IgD-negative memory B cell (primary cell): ENCODE measurements at regions not wholly inside any gene's neighbourhood (a gene's known extent, or its start where the extent isn't known, plus 50 kb on each side); places are given as distances from the start of the nearest gene placed in this dataset.

Experiments used
- H3K27ac Mint-ChIP-seq, 3 donors: one replicate each; pipeline ENCODE4 v1.8.0; 2020 to 2022; ENCODE audit warnings: mild to moderate bottlenecking in 3 of 3, mixed read lengths in 3 of 3, moderate library complexity in 1 of 3
- H3K27me3 Mint-ChIP-seq: one replicate; pipeline ENCODE4 v1.8.0; 2021; ENCODE audit warnings: mixed read lengths
- H3K36me3 Mint-ChIP-seq: one replicate; pipeline ENCODE4 v1.8.0; 2020; ENCODE audit warnings: mild to moderate bottlenecking, mixed read lengths
- H3K4me1 Mint-ChIP-seq, 3 donors: one replicate each; pipeline ENCODE4 v1.8.0; 2020 to 2022; ENCODE audit warnings: mixed read lengths in 3 of 3, mild to moderate bottlenecking in 1 of 3
- H3K4me3 Mint-ChIP-seq, 4 donors: one replicate each; pipeline ENCODE4 v1.8.0; 2020 to 2022; ENCODE audit warnings: mild to moderate bottlenecking in 4 of 4, mixed read lengths in 4 of 4, moderate library complexity in 3 of 4
- H3K9me3 Mint-ChIP-seq, 3 donors: one replicate each; pipeline ENCODE4 v1.8.0; 2020 to 2021; ENCODE audit warnings: mixed read lengths in 3 of 3, mild to moderate bottlenecking in 1 of 3

GRCh38 chr4:84100071-84100470 lies 399.0 kb downstream of the NKX6-1 start:
- no peaks in the 10 kb centered on the region for H3K9me3 Mint-ChIP-seq
- H3K27me3 Mint-ChIP-seq: no peaks in the 10 kb centered on the region
- H3K4me1 Mint-ChIP-seq: no peaks in the 10 kb centered on the region
- H3K4me3 Mint-ChIP-seq: no peak overlapping the region
- no peaks in the 10 kb centered on the region for H3K36me3 Mint-ChIP-seq
- H3K27ac Mint-ChIP-seq: no peak overlapping the region

- Mint-ChIP-seq H3K4me3 (no peak overlapping the region), H3K27me3 (no peaks in the 10 kb centered on the region), H3K9me3 (no peaks in the 10 kb centered on the region), H3K36me3 (no peaks in the 10 kb centered on the region), H3K4me1 (no peaks in the 10 kb centered on the region), H3K27ac (no peak overlapping the region)
These were observed 399.5 kb downstream of the NKX6-1 start for GRCh38 chr4:84099599-84099998.

- Mint-ChIP-seq H3K27ac (no peak overlapping the region), H3K27me3 (peaks cover 1% of the 10 kb centered on the region), H3K36me3 (no peaks in the 10 kb centered on the region), H3K4me1 (no peaks in the 10 kb centered on the region), H3K4me3 (no peak overlapping the region), H3K9me3 (peaks cover 0 to 4% (median 0%) of the 10 kb centered on the region in 3 donors)
These were observed 407.8 kb downstream of the NKX6-1 start for GRCh38 chr4:84091266-84091665.

GRCh38 chr4:84089652-84090437 lies 409.2 kb downstream of the NKX6-1 start:
- Mint-ChIP-seq H3K36me3 (no peaks in the 10 kb centered on the region), H3K4me1 (no peaks in the 10 kb centered on the region), H3K9me3 (peaks cover 0 to 4% (median 3%) of the 10 kb centered on the region in 3 donors), H3K27me3 (peaks cover 1% of the 10 kb centered on the region), H3K4me3 (no peak overlapping the region), H3K27ac (no peak overlapping the region)

- Mint-ChIP-seq H3K4me1 (no peaks in the 10 kb centered on the region), H3K9me3 (peaks cover 3 to 16% (median 3%) of the 10 kb centered on the region in 3 donors), H3K27ac (no peak overlapping the region), H3K4me3 (no peak overlapping the region), H3K27me3 (peaks cover 1% of the 10 kb centered on the region), H3K36me3 (no peaks in the 10 kb centered on the region)
These were observed 413.1 kb downstream of the NKX6-1 start for GRCh38 chr4:84085986-84086385.

GRCh38 chr4:84070289-84070688 lies 428.8 kb downstream of the NKX6-1 start:
- Mint-ChIP-seq H3K4me3 (no peak overlapping the region), H3K27me3 (peaks cover 1% of the 10 kb centered on the region), H3K27ac (no peak overlapping the region), H3K4me1 (no peaks in the 10 kb centered on the region), H3K9me3 (peaks cover 0 to 5% (median 0%) of the 10 kb centered on the region in 3 donors), H3K36me3 (no peaks in the 10 kb centered on the region)

- Mint-ChIP-seq H3K27ac (no peak overlapping the region), H3K4me1 (no peaks in the 10 kb centered on the region), H3K4me3 (no peak overlapping the region), H3K9me3 (peaks cover 0 to 4% (median 2%) of the 10 kb centered on the region in 3 donors), H3K36me3 (no peaks in the 10 kb centered on the region), H3K27me3 (no peaks in the 10 kb centered on the region)
These were observed 435.5 kb downstream of the NKX6-1 start for GRCh38 chr4:84063619-84064018.

GRCh38 chr4:84058201-84058600 lies 440.9 kb downstream of the NKX6-1 start:
- Mint-ChIP-seq H3K4me1 (no peaks in the 10 kb centered on the region), H3K9me3 (peaks cover 0 to 4% (median 0%) of the 10 kb centered on the region in 3 donors), H3K36me3 (no peaks in the 10 kb centered on the region), H3K27ac (no peak overlapping the region), H3K4me3 (no peak overlapping the region), H3K27me3 (no peaks in the 10 kb centered on the region)

- no peaks in the 10 kb centered on the region for H3K36me3 Mint-ChIP-seq
- no peak overlapping the region for H3K27ac Mint-ChIP-seq
- no peak overlapping the region for H3K4me3 Mint-ChIP-seq
- peaks cover 2% of the 10 kb centered on the region for H3K27me3 Mint-ChIP-seq
- H3K9me3 Mint-ChIP-seq: peaks cover 0 to 2% (median 0%) of the 10 kb centered on the region in 3 donors
- no peaks in the 10 kb centered on the region for H3K4me1 Mint-ChIP-seq
These were observed 447.5 kb downstream of the NKX6-1 start for GRCh38 chr4:84051639-84052038.

- Mint-ChIP-seq H3K36me3 (no peaks in the 10 kb centered on the region), H3K9me3 (peaks cover 0 to 2% (median 0%) of the 10 kb centered on the region in 3 donors), H3K27me3 (peaks cover 2% of the 10 kb centered on the region), H3K27ac (no peak overlapping the region), H3K4me3 (no peak overlapping the region), H3K4me1 (no peaks in the 10 kb centered on the region)
These were observed 448.0 kb downstream of the NKX6-1 start for GRCh38 chr4:84051089-84051488.

- no peak overlapping the region for H3K27ac Mint-ChIP-seq
- H3K4me1 Mint-ChIP-seq: no peaks in the 10 kb centered on the region
- H3K9me3 Mint-ChIP-seq: peaks cover 0 to 2% (median 0%) of the 10 kb centered on the region in 3 donors
- H3K27me3 Mint-ChIP-seq: peaks cover 2% of the 10 kb centered on the region
- no peak overlapping the region for H3K4me3 Mint-ChIP-seq
- H3K36me3 Mint-ChIP-seq: no peaks in the 10 kb centered on the region
These were observed 449.1 kb downstream of the NKX6-1 start for GRCh38 chr4:84050015-84050414.

- Mint-ChIP-seq H3K4me1 (no peaks in the 10 kb centered on the region), H3K36me3 (no peaks in the 10 kb centered on the region), H3K27ac (no peak overlapping the region), H3K4me3 (no peak overlapping the region), H3K9me3 (peaks cover 0 to 2% (median 0%) of the 10 kb centered on the region in 3 donors), H3K27me3 (peaks cover 2% of the 10 kb centered on the region)
These were observed 452.5 kb downstream of the NKX6-1 start for GRCh38 chr4:84046551-84046950.

GRCh38 chr4:84041426-84041825 lies 457.7 kb downstream of the NKX6-1 start:
- Mint-ChIP-seq H3K4me3 (no peak overlapping the region), H3K9me3 (no peaks in the 10 kb centered on the region), H3K27me3 (no peaks in the 10 kb centered on the region), H3K4me1 (no peaks in the 10 kb centered on the region), H3K36me3 (no peaks in the 10 kb centered on the region), H3K27ac (no peak overlapping the region)

GRCh38 chr4:84035568-84035967 lies 463.5 kb downstream of the NKX6-1 start:
- no peak overlapping the region for H3K27ac Mint-ChIP-seq
- peaks cover 0 to 2% (median 0%) of the 10 kb centered on the region in 3 donors for H3K9me3 Mint-ChIP-seq
- H3K36me3 Mint-ChIP-seq: no peaks in the 10 kb centered on the region
- no peak overlapping the region for H3K4me3 Mint-ChIP-seq
- no peaks in the 10 kb centered on the region for H3K27me3 Mint-ChIP-seq
- H3K4me1 Mint-ChIP-seq: no peaks in the 10 kb centered on the region

GRCh38 chr4:84032372-84032771 lies 466.7 kb downstream of the NKX6-1 start:
- H3K4me3 Mint-ChIP-seq: no peak overlapping the region
- H3K36me3 Mint-ChIP-seq: no peaks in the 10 kb centered on the region
- H3K9me3 Mint-ChIP-seq: peaks cover 0 to 2% (median 0%) of the 10 kb centered on the region in 3 donors
- H3K4me1 Mint-ChIP-seq: no peaks in the 10 kb centered on the region
- no peaks in the 10 kb centered on the region for H3K27me3 Mint-ChIP-seq
- no peak overlapping the region for H3K27ac Mint-ChIP-seq

GRCh38 chr4:84031401-84031800 lies 467.7 kb downstream of the NKX6-1 start:
- Mint-ChIP-seq H3K36me3 (no peaks in the 10 kb centered on the region), H3K4me3 (no peak overlapping the region), H3K27ac (no peak overlapping the region), H3K4me1 (no peaks in the 10 kb centered on the region), H3K9me3 (peaks cover 0 to 5% (median 0%) of the 10 kb centered on the region in 3 donors), H3K27me3 (no peaks in the 10 kb centered on the region)
